MCF 10A (cell line): ENCODE measurements at regions not wholly inside any gene's neighbourhood (a gene's known extent, or its start where the extent isn't known, plus 50 kb on each side); places are given as distances from the start of the nearest gene placed in this dataset.
"Not testable (repeated sequence)": the region's sequence is repeated elsewhere in the genome, so short reads cannot be mapped to it uniquely, and the experiment has no call there.

Source experiments
- BruUV-seq: library from RNA; stranded (reverse); fragments of 400-500 nt; replicated peaks from 2 replicates; lab custom pipeline; 2021; lab: Mats Ljungman, UMichigan
- CTCF ChIA-PET: fragments of 300-600 bp; sonication (Branson Sonifier 250); formaldehyde crosslinking; extraction: SDS; loops from one replicate; lab custom pipeline; 2021; ENCODE audit warnings: antibody characterized with exemption, inconsistent platforms; lab: Yijun Ruan, JAX
- POLR2A ChIA-PET: fragments of 300-600, 350-650 bp; sonication (Branson Sonifier 250); formaldehyde crosslinking; extraction: SDS; loops from one replicate; lab custom pipeline; 2020; ENCODE audit warnings: antibody characterized with exemption, inconsistent platforms; lab: Yijun Ruan, JAX
- DNase-seq: peaks from one replicate; pipeline ENCODE4 v3.0.0-alpha.2; 2018; ENCODE audit not compliant: unreplicated experiment
- H3K27ac Mint-ChIP-seq: one replicate; pipeline ENCODE4 v1.8.0; 2022; ENCODE audit warnings: mild to moderate bottlenecking, low read depth, mixed read lengths; ENCODE audit not compliant: unreplicated experiment
- H3K27me3 Mint-ChIP-seq: one replicate; pipeline ENCODE4 v1.8.0; 2022; ENCODE audit warnings: mixed read lengths; ENCODE audit not compliant: insufficient read depth, unreplicated experiment
- H3K36me3 Mint-ChIP-seq: one replicate; pipeline ENCODE4 v1.8.0; 2022; ENCODE audit warnings: mild to moderate bottlenecking, moderate library complexity, mixed read lengths; ENCODE audit not compliant: insufficient read depth, unreplicated experiment
- H3K4me1 Mint-ChIP-seq: one replicate; pipeline ENCODE4 v1.8.0; 2022; ENCODE audit warnings: mixed read lengths; ENCODE audit not compliant: insufficient read depth, unreplicated experiment
- H3K4me3 Mint-ChIP-seq: one replicate; pipeline ENCODE4 v1.8.0; 2022; ENCODE audit warnings: mild to moderate bottlenecking, moderate library complexity, mixed read lengths; ENCODE audit not compliant: unreplicated experiment
- H3K9me3 Mint-ChIP-seq: one replicate; pipeline ENCODE4 v1.8.0; 2022; ENCODE audit warnings: mixed read lengths; ENCODE audit not compliant: unreplicated experiment
- intact Hi-C: fragments of 100-400 bp; cut with micrococcal nuclease; formaldehyde crosslinking; loops from 2 replicates; pipeline ENCODE4 v1.14.1; 2022
- TF ChIP-seq, protein P1 (sequence below): fragments of 200-600 bp; IDR thresholded peaks from one replicate; pipeline ENCODE4 v1.8.0; 2022; ENCODE audit warnings: antibody characterized with exemption, mild to moderate bottlenecking; ENCODE audit not compliant: unreplicated experiment

DNA sequence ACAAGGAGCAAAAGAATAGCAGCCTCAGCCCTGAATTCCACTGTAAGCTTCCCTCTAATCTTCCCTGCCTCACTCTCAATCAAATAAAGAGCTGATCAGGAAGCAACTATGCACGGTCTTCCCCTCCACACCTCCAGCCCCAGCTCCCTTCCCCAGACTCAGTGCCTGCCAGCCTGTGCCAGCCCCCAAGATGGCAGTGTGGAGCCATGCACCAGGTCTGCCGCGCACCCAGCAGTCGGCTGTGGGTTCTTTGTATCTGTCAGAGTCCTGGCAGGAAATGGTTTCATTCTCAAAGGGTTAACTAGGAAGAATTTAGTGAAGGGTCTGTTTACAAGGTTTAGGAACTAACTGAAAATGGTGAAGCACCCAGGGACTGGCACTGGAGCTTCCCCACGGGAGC, 71.3 kb upstream of the PRSS12 start:
- intact Hi-C loops, H3K27me3 Mint-ChIP-seq, POLR2A ChIA-PET, H3K36me3 Mint-ChIP-seq, H3K27ac Mint-ChIP-seq, H3K9me3 Mint-ChIP-seq, BruUV-seq, H3K4me3 Mint-ChIP-seq: not testable (repeated sequence)
- H3K4me1 Mint-ChIP-seq = peaks cover 17% of the 10 kb centered on the region
- TF ChIP-seq, protein P1, sequence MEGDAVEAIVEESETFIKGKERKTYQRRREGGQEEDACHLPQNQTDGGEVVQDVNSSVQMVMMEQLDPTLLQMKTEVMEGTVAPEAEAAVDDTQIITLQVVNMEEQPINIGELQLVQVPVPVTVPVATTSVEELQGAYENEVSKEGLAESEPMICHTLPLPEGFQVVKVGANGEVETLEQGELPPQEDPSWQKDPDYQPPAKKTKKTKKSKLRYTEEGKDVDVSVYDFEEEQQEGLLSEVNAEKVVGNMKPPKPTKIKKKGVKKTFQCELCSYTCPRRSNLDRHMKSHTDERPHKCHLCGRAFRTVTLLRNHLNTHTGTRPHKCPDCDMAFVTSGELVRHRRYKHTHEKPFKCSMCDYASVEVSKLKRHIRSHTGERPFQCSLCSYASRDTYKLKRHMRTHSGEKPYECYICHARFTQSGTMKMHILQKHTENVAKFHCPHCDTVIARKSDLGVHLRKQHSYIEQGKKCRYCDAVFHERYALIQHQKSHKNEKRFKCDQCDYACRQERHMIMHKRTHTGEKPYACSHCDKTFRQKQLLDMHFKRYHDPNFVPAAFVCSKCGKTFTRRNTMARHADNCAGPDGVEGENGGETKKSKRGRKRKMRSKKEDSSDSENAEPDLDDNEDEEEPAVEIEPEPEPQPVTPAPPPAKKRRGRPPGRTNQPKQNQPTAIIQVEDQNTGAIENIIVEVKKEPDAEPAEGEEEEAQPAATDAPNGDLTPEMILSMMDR = peak; percentile 79
- CTCF ChIA-PET = interaction anchor here (0.6 to 1.4 kb wide), 9 partner anchors 8 to 440 kb away, joined by 3 to 10 read pairs (median 3); partner anchors contain the start of gene METTL14
- DNase-seq = peak; percentile 49

DNA sequence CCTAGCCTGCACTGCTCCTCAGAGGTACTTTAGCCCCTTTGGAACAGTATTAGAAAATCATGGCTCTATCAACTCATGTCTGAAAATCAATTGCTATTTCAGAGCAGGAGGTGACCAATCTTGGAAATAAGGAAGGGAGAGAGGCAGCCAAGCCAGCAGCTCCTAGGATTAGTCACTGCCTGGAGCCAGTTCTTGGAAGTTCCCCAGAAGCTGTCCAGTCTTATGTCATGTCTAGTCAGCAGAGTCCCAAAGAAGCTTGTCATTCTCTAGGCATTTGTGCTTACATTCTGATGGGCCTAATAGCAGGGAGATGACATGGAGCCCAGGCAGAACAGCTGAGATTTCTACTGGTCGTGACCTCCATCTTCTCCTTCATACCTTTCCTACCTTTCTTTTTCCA, 76.1 kb upstream of the PRSS12 start:
- CTCF ChIA-PET, BruUV-seq, DNase-seq: not testable (repeated sequence)

DNA sequence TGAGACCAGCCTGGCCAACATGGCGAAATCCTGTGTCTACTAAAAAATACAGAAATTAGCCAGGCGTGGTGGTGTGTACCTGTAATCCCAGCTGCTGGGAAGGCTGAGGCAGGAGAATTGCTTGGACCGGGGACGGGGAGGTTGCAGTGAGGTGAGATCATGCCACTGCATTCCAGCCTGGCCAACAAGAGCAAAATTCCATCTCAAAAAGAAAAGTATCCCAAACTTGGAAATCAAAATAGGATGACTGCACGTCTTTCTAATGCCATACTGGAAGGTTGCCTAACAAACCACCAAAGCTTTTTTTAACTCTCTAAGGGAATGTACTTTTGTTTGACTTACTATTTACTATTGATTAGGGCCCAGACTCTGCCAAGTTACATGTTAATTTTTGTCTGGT, 79.6 kb upstream of the PRSS12 start:
- POLR2A ChIA-PET, H3K9me3 Mint-ChIP-seq, BruUV-seq, H3K4me3 Mint-ChIP-seq, DNase-seq, intact Hi-C loops, H3K36me3 Mint-ChIP-seq, H3K27me3 Mint-ChIP-seq, CTCF ChIA-PET, H3K27ac Mint-ChIP-seq: not testable (repeated sequence)
- peaks cover 12% of the 10 kb centered on the region for H3K4me1 Mint-ChIP-seq

More for the DNA sequence above, 76.1 kb upstream of the PRSS12 start:
- POLR2A ChIA-PET, H3K27me3 Mint-ChIP-seq, H3K27ac Mint-ChIP-seq, H3K9me3 Mint-ChIP-seq, intact Hi-C loops, H3K36me3 Mint-ChIP-seq, H3K4me3 Mint-ChIP-seq: not testable (repeated sequence)
- peaks cover 16% of the 10 kb centered on the region for H3K4me1 Mint-ChIP-seq

DNA sequence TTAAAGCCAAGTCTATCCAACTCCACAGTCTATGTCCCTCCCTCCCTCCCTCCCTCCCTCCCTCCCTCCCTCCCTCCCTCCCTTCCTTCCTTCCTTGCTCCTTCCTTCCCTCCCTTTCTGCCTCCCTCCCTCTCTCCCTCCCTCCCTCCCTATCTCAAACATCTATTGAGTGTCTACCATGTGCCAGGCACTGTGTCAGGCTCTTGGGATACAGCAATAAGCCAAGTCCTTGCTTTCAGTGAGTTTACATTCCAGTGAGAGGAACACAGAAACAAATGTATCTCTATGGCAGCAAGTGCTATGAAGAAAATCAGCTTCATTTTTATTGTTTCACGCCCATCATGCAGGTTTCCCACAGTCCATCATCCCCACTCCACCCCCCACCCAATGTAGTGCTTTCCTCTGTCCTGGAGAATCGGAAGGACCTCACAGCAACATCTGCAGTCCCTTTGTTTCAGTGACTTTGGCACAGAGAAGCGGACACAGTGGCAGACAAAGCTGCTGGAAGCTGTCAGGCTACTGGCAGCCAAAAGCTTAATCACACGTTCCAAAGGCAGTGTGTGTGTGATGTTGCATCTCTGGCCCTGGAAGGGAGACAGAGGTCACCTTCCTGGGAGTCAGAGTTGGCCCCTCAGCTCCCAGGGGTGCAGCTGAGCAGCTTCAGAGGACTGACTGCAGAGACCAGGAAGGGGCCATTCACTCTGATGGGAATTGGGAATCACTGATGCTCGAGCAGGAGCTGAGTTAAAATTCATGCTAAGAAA, 81.0 kb upstream of the PRSS12 start:
- H3K27me3 Mint-ChIP-seq, DNase-seq, CTCF ChIA-PET: not testable (repeated sequence)

DNA sequence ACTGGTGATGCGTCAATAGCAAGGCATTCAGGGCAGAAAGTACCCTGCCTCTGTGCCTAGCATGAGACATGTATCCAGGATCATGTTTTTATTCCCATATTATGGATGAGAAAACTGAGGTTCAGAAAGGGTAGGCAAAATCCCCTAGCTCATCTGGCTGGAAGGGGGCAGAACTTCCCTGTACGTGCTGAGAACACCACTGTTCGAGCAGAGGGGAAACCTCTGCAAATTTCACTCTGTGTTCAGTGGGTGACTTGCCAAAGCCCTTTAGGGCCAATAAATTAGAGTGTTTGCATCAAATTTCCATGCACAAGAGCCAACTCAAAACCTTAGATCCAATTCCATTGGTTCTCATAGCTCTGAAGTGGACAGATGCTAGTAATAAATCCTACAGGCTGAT, 82.6 kb upstream of the PRSS12 start:
- intact Hi-C loops, H3K4me1 Mint-ChIP-seq, H3K9me3 Mint-ChIP-seq, BruUV-seq, H3K36me3 Mint-ChIP-seq, DNase-seq, H3K4me3 Mint-ChIP-seq, POLR2A ChIA-PET, H3K27ac Mint-ChIP-seq, CTCF ChIA-PET, H3K27me3 Mint-ChIP-seq: not testable (repeated sequence)

More for the DNA sequence above, 81.0 kb upstream of the PRSS12 start:
- H3K9me3 Mint-ChIP-seq, POLR2A ChIA-PET, H3K4me1 Mint-ChIP-seq, H3K36me3 Mint-ChIP-seq, intact Hi-C loops, H3K4me3 Mint-ChIP-seq, BruUV-seq, H3K27ac Mint-ChIP-seq: not testable (repeated sequence)

DNA sequence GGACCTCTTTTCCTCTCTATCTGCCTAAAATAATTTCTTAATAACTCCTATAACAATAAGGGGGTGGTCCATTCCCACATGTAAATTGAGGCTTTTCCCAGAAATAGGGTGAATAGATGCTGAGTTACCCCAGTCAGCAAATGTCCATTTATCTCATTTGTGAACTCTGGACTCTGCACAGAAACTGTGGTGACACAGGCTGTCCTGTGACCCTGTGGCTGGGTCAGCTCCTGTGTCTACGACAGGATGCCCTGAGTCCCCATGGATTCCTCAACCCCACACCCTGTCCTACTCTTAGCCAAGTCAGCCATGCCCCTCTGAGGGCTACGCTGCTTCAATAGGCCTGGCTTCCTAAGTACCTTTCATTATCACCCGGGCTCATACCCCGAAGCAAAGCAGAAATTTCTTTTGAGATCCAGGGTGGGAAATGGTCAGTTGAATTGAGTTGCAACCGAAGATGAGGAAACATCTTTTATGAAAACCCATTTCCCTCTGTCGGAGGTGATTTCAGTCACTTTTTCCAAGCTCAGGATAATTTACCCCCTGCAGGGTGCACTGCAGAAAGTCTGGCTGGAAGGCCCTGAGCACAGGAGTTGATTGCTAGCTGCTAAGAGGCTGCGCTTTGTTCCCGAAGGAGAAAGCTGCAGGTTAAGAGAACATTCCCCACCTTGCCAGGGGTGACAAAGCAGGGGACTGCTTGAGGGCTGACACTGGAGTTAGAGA, 89.5 kb upstream of the PRSS12 start:
- H3K4me3 Mint-ChIP-seq, H3K36me3 Mint-ChIP-seq, intact Hi-C loops, H3K27ac Mint-ChIP-seq, POLR2A ChIA-PET, BruUV-seq, H3K9me3 Mint-ChIP-seq, H3K4me1 Mint-ChIP-seq, CTCF ChIA-PET, DNase-seq, H3K27me3 Mint-ChIP-seq: not testable (repeated sequence)

DNA sequence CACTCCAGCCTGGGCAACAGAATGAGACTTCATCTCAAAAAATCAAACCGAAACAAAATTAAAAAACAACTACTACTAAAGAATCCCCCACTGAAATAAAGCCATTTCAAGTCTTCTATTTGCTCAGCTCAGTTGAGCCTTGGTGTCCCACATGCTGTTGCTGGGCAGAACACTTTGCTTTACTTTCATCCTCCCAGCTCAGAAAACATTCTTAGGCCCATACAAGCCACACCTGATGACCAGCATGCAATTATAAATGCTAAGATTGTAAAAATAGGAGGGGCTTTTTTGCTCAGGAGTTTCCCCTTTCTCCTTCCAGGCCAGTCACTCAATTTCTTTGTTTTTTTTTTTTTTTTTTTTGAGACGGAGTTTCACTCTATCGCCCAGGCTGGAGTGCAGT, 94.6 kb upstream of the PRSS12 start:
- intact Hi-C loops, H3K9me3 Mint-ChIP-seq: not testable (repeated sequence)

DNA sequence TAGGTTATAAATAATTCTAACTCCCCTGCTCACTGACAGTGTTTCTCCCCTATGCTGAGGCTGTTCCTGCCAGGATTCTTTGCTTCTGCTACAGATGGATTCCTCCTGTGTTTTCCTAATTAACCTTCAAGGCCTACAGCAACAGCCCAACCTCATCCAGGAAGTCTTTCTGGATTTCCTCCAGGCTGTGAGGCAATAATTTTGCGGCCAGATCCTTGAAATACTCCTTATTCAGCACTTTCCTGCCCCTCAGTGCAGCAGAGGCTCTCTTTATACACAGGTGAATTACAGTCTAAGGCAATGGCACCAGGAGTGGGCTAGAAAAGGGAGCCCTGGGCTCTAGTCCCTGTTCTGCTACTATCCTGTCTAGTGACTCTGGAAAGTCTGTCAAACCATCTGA, 102.1 kb upstream of the PRSS12 start:
- H3K27ac Mint-ChIP-seq, H3K4me1 Mint-ChIP-seq, H3K27me3 Mint-ChIP-seq, H3K9me3 Mint-ChIP-seq, POLR2A ChIA-PET, H3K4me3 Mint-ChIP-seq, intact Hi-C loops, BruUV-seq, CTCF ChIA-PET, H3K36me3 Mint-ChIP-seq: not testable (repeated sequence)
- DNase-seq = peak; percentile 43

More for the DNA sequence above, 94.6 kb upstream of the PRSS12 start:
- BruUV-seq, H3K27ac Mint-ChIP-seq, H3K36me3 Mint-ChIP-seq, H3K4me1 Mint-ChIP-seq, H3K4me3 Mint-ChIP-seq, DNase-seq, POLR2A ChIA-PET, H3K27me3 Mint-ChIP-seq: not testable (repeated sequence)
- CTCF ChIA-PET = interaction anchor here (0.5 kb wide), 1 partner anchor 144 kb away, joined by 3 read pairs; no protein-coding TSS in a partner anchor
